ENCODE measurements at regions not wholly inside any gene's neighbourhood (a gene's known extent, or its start where the extent isn't known, plus 50 kb on each side); places are given as distances from the start of the nearest gene placed in this dataset.

GRCh38 chr10:117734731-117735405, 192.3 kb downstream of the EMX2 start:
- Histone ChIP-seq H3K4me3 (IDR thresholded peaks at IDR 0.05; ENCODE audit: insufficient read depth, low read depth, low read length) (no peak overlapping the region), H4K20me1 (ENCODE audit: insufficient read depth) (no peaks in the 10 kb centered on the region), H3K27ac (no peak overlapping the region), H3K27me3 (ENCODE audit: insufficient read depth, low read depth) (no peaks in the 10 kb centered on the region), H3K79me2 (ENCODE audit: insufficient read depth, low read depth) (no peaks in the 10 kb centered on the region), H3K4me2 (no peak overlapping the region), H3K36me3 (ENCODE audit: insufficient read depth) (no peaks in the 10 kb centered on the region), H2AFZ (ENCODE audit: low read depth) (no peak overlapping the region), H3K9ac (no peak overlapping the region), H3K4me1 (ENCODE audit: low read depth, poor library complexity, severe bottlenecking) (no peaks in the 10 kb centered on the region)
- TF ChIP-seq CTCF (conservative IDR thresholded peaks at IDR 0.05; ENCODE audit: low read depth, low read length) = no peak

- Histone ChIP-seq H3K4me2 (no peak overlapping the region), H3K79me2 (ENCODE audit: insufficient read depth, low read depth) (no peaks in the 10 kb centered on the region), H3K4me3 (IDR thresholded peaks at IDR 0.05; ENCODE audit: insufficient read depth, low read depth, low read length) (no peak overlapping the region), H3K9ac (no peak overlapping the region), H2AFZ (ENCODE audit: low read depth) (no peak overlapping the region), H3K4me1 (ENCODE audit: low read depth, poor library complexity, severe bottlenecking) (no peaks in the 10 kb centered on the region), H4K20me1 (ENCODE audit: insufficient read depth) (no peaks in the 10 kb centered on the region), H3K36me3 (ENCODE audit: insufficient read depth) (no peaks in the 10 kb centered on the region), H3K27me3 (ENCODE audit: insufficient read depth, low read depth) (no peaks in the 10 kb centered on the region), H3K27ac (no peak overlapping the region)
- no peak for TF ChIP-seq CTCF (conservative IDR thresholded peaks at IDR 0.05; ENCODE audit: low read depth, low read length)
These were observed 194.1 kb downstream of the EMX2 start for GRCh38 chr10:117736655-117737054.

GRCh38 chr10:117740088-117740487, 197.5 kb downstream of the EMX2 start:
- Histone ChIP-seq H3K27ac (no peak overlapping the region), H3K4me1 (ENCODE audit: low read depth, poor library complexity, severe bottlenecking) (no peaks in the 10 kb centered on the region), H3K4me3 (IDR thresholded peaks at IDR 0.05; ENCODE audit: insufficient read depth, low read depth, low read length) (no peak overlapping the region), H3K4me2 (no peak overlapping the region), H2AFZ (ENCODE audit: low read depth) (no peak overlapping the region), H3K36me3 (ENCODE audit: insufficient read depth) (no peaks in the 10 kb centered on the region), H4K20me1 (ENCODE audit: insufficient read depth) (no peaks in the 10 kb centered on the region), H3K79me2 (ENCODE audit: insufficient read depth, low read depth) (no peaks in the 10 kb centered on the region), H3K27me3 (ENCODE audit: insufficient read depth, low read depth) (no peaks in the 10 kb centered on the region), H3K9ac (no peak overlapping the region)
- TF ChIP-seq CTCF (conservative IDR thresholded peaks at IDR 0.05; ENCODE audit: low read depth, low read length) = no peak

DNA sequence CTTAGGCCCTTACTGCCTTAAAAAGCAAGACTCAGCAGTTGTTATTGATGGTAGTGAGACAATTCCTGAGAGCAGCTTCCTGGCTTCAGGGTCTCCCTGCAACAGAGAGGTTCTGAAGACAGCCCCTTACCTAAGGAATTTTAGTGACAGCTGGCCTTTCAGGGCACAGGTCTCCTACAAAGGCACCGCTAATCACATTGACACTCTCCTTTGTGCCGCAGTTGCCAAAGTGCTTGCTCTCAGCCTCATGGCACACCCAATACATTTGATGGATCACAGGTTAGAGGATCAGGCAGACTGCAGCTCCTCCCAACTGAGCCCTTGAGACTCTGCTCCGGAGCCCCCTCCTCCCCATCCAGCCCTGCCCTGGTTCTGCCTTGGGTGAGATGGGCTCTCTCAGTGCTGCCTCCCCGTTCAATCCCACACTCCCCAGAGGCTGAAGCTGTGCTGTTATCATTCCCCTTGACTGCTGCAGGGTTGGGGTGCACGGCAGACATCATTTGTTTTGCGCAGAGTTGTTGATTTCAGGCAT, 198.2 kb downstream of the EMX2 start:
- no peak overlapping the region for H3K9ac ChIP-seq
- no peak overlapping the region for H3K4me2 ChIP-seq
- H3K27ac ChIP-seq = no peak overlapping the region
- H3K4me1 ChIP-seq (ENCODE audit: low read depth, poor library complexity, severe bottlenecking) = no peaks in the 10 kb centered on the region
- TF ChIP-seq CTCF (conservative IDR thresholded peaks at IDR 0.05; ENCODE audit: low read depth, low read length) = no peak
- H3K36me3 ChIP-seq (ENCODE audit: insufficient read depth) = no peaks in the 10 kb centered on the region
- no peaks in the 10 kb centered on the region for H4K20me1 ChIP-seq (ENCODE audit: insufficient read depth)
- H2AFZ ChIP-seq (ENCODE audit: low read depth) = no peak overlapping the region
- no peaks in the 10 kb centered on the region for H3K27me3 ChIP-seq (ENCODE audit: insufficient read depth, low read depth)
- H3K79me2 ChIP-seq (ENCODE audit: insufficient read depth, low read depth) = no peaks in the 10 kb centered on the region
- H3K4me3 ChIP-seq (IDR thresholded peaks at IDR 0.05; ENCODE audit: insufficient read depth, low read depth, low read length) = no peak overlapping the region

All from KMS-11 (cell line).